Colonic mucosa (tissue), 4 donors: ENCODE measurements at regions not wholly inside any gene's neighbourhood (a gene's known extent, or its start where the extent isn't known, plus 50 kb on each side); places are given as distances from the start of the nearest gene placed in this dataset.

Source experiments
- DNase-seq: peaks from one replicate; pipeline ENCODE4 v3.0.0-alpha.2; 2020
- H3K27ac ChIP-seq: fragments of 200-600 bp; one replicate; pipeline ENCODE4 v1.8.0; 2021
- H3K27me3 ChIP-seq: fragments of 200-600 bp; one replicate; pipeline ENCODE4 v1.8.0; 2021
- H3K36me3 ChIP-seq: fragments of 200-600 bp; one replicate; pipeline ENCODE4 v1.8.0; 2021
- H3K4me1 ChIP-seq: fragments of 200-600 bp; one replicate; pipeline ENCODE4 v1.8.0; 2021; ENCODE audit warnings: mild to moderate bottlenecking
- H3K4me3 ChIP-seq: fragments of 200-600 bp; one replicate; pipeline ENCODE4 v1.8.0; 2021
- H3K9ac ChIP-seq, 2 donors: one replicate each; pipeline ENCODE4 v1.7.0; 2013; ENCODE audit warnings: control low read depth in 2 of 2, low read depth in 2 of 2, low read length in 2 of 2
- H3K9me3 ChIP-seq: fragments of 200-600 bp; one replicate; pipeline ENCODE4 v1.8.0; 2021
- intact Hi-C: fragments of 100-400 bp; cut with DNase I; formaldehyde crosslinking; loops from one replicate; pipeline ENCODE4 v1.14.1; 2022
- TF ChIP-seq, protein P1 (sequence below): fragments of 200-600 bp; IDR thresholded peaks from one replicate; pipeline ENCODE4 v1.8.0; 2022; ENCODE audit warnings: antibody characterized with exemption, mild to moderate bottlenecking
- donor health status: healthy.
- donor health status: DM: no; HTN: no; CAD: no.
- donor health status: DM: no; HTN: no; CAD: no.

DNA sequence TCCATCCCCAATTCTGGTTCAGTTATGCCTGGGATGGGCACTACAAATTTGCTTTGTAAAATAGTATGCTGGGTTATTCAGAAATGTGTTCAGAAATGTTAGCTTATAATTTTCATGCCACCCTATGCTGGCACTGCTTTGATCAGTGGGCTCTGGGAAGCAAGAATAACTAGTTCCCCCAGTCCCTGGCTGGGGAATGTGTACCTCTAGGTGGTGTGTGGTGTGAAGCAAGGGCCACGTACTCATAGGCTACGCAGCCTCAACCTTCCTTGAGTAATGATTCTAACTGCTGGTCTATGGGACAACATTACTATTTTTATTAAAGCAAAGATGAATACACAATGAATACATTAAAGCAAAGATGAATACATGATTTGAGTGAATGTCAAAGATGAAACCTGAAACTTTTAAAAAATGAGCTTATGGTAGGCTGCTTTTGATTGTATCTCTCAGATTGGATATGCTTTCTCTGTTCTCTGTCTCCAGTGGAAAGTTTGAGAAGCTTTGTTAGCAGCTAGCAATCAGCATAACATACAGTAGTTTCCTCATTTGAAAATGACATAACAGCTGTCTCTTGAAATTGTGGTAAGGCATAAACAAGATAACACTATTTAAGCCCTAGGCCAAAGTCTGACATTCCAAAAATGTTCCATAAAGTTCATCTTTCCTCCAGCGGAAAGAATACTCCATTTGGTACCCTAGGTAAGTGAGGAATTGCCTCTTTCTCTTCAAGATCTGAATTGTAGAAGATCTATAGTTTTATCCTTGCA is 174.7 kb upstream of the NFIB start:
- intact Hi-C loops = no loop called here

DNA sequence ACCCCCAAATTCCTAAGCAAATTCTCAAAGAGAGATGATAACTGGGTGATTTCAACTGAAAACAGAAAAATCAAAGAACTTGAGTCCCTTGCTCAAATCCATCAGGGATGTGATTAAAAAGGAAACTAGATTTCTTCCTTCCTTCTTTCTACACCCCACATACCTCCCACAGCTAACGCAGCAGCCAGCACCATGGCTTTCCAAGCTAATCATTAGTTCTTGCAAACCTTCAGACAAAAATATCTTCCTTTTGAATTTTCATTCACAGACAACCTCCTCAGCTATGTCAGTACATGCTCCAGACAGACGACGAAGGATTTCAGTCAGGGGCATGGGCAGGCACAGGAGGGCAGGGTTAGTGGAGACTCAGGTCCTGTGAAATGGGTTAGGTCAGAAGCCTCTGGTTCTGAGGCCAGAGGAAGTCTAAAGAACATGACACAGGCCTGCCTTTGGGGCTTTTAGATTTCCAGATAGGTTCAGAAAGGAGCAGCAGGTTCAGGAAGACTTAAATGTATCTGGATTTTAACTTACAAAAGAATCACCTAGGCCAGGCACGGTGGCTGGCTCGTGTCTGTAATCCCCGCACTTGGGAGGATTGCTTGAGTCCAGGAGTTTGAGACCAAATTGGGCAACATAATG is 173.7 kb upstream of the NFIB start:
- Histone ChIP-seq H3K4me1 (no peaks in the 10 kb centered on the region), H3K36me3 (no peaks in the 10 kb centered on the region), H3K9me3 (no peaks in the 10 kb centered on the region), H3K9ac (no peak overlapping the region), H3K27ac (no peak overlapping the region), H3K4me3 (no peak overlapping the region), H3K27me3 (no peaks in the 10 kb centered on the region)
- TF ChIP-seq, protein P1, sequence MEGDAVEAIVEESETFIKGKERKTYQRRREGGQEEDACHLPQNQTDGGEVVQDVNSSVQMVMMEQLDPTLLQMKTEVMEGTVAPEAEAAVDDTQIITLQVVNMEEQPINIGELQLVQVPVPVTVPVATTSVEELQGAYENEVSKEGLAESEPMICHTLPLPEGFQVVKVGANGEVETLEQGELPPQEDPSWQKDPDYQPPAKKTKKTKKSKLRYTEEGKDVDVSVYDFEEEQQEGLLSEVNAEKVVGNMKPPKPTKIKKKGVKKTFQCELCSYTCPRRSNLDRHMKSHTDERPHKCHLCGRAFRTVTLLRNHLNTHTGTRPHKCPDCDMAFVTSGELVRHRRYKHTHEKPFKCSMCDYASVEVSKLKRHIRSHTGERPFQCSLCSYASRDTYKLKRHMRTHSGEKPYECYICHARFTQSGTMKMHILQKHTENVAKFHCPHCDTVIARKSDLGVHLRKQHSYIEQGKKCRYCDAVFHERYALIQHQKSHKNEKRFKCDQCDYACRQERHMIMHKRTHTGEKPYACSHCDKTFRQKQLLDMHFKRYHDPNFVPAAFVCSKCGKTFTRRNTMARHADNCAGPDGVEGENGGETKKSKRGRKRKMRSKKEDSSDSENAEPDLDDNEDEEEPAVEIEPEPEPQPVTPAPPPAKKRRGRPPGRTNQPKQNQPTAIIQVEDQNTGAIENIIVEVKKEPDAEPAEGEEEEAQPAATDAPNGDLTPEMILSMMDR = no peak
- DNase-seq = no peak
- intact Hi-C loops = no loop called here

More for the DNA sequence above, 174.7 kb upstream of the NFIB start:
- Histone ChIP-seq H3K9me3 (no peaks in the 10 kb centered on the region), H3K36me3 (no peaks in the 10 kb centered on the region), H3K9ac (no peak overlapping the region), H3K4me1 (no peaks in the 10 kb centered on the region), H3K27ac (no peak overlapping the region), H3K4me3 (no peak overlapping the region), H3K27me3 (no peaks in the 10 kb centered on the region)
- TF ChIP-seq, protein P1 = no peak
- DNase-seq = no peak

DNA sequence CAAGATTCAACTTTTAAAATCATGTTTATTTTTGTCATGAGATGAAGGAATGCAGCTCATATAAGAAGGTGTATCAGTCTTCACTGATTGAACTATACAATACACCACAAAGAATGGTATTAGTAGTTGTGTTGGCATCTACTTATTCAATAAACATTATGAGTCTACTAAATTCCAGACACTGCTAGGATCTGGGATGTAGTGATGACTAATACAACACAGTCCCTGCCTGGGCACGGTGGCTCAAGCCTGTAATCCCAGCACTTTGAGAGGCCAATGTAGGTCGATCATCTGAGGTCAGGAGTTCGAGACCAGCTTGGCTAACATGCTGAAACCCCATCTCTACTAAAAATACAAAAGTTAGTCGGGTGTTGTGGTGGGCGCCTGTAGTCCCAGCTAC is 171.4 kb upstream of the NFIB start:
- TF ChIP-seq, protein P1 = no peak
- no peak overlapping the region for H3K27ac ChIP-seq
- no peak for DNase-seq

DNA sequence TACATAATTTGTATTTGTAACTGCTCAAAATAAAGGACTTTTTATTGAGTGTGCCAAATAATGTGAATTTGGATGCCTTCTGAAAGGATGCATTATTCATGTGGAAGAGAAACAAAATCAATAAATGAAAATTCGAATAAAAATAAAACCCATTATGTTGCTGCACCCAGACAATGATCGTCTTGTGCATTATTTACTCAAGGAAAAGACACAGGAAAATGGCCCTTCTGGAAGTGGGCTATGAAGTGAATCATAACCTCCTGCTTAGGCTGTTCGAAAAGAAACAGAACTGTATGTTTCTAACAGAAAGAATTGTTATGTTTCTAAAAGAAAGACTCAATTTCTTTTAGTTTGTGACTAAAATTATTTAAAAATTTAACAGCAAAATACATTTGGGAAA is 168.9 kb upstream of the NFIB start:
- H3K27ac ChIP-seq = no peak overlapping the region
- no peaks in the 10 kb centered on the region for H3K27me3 ChIP-seq
- H3K36me3 ChIP-seq = no peaks in the 10 kb centered on the region
- DNase-seq = no peak
- H3K4me3 ChIP-seq = no peak overlapping the region
- no peak overlapping the region for H3K9ac ChIP-seq
- intact Hi-C loops = no loop called here
- no peaks in the 10 kb centered on the region for H3K4me1 ChIP-seq
- H3K9me3 ChIP-seq = no peaks in the 10 kb centered on the region
- TF ChIP-seq, protein P1 = no peak

More for the DNA sequence above, 171.4 kb upstream of the NFIB start:
- no peaks in the 10 kb centered on the region for H3K36me3 ChIP-seq
- no peaks in the 10 kb centered on the region for H3K9me3 ChIP-seq
- H3K27me3 ChIP-seq = no peaks in the 10 kb centered on the region
- no peak overlapping the region for H3K9ac ChIP-seq
- H3K4me1 ChIP-seq = no peaks in the 10 kb centered on the region
- intact Hi-C loops = no loop called here
- H3K4me3 ChIP-seq = no peak overlapping the region

DNA sequence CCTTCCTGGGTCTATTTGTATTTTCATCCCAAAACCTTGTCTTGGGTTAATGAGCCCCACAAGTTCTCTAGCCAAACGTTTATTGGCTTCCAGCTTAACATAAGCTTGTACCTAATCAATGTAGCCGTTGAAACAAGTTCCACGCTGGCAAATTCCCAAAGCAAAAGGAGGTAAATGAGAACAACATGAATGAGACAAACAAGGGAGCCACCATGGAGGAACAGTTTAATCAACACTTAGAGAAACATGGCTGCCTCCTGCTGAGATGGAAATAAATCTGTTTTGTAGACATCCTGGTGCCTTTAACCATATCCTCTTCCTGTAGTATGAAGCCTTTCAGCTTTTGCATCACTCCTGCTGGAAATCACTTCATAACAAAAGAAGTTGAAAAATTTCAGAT is 166.6 kb upstream of the NFIB start:
- no peaks in the 10 kb centered on the region for H3K4me1 ChIP-seq
- DNase-seq = no peak
- intact Hi-C loops = no loop called here
- TF ChIP-seq, protein P1 = no peak
- H3K4me3 ChIP-seq = no peak overlapping the region
- no peak overlapping the region for H3K9ac ChIP-seq
- H3K27me3 ChIP-seq = no peaks in the 10 kb centered on the region
- no peak overlapping the region for H3K27ac ChIP-seq
- no peaks in the 10 kb centered on the region for H3K9me3 ChIP-seq
- no peaks in the 10 kb centered on the region for H3K36me3 ChIP-seq
